ENCODE measurements at regions not wholly inside any gene's neighbourhood (a gene's known extent, or its start where the extent isn't known, plus 50 kb on each side); places are given as distances from the start of the nearest gene placed in this dataset.

DNA sequence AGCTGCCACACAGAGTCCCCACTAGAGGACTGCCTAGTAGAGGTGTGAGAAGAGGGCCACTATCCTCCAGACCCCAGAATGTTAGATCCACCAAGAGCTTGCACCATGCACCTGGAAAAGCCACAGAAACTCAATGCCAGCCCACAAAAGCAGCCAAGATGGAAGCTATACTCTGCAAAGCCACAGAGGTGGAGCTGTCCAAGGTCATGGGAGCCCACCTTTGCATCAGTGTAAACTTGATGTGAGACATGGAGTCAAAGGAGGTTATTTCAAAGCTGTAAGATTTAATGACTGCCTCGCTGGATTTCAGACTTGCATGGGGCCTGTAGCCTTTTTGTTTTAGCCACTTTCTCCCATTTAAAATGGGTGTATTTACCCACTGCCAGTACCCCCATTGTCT is 1030.1 kb upstream of the GRIA3 start:
- no peak for TF ChIP-seq POLR2AphosphoS5 (IDR thresholded peaks at IDR 0.05; ENCODE audit: low read depth, low read length)
- no peak for TF ChIP-seq TAF1 (IDR thresholded peaks at IDR 0.05; ENCODE audit: borderline replicate concordance, insufficient read depth, low read length)
- TF ChIP-seq, protein P1, sequence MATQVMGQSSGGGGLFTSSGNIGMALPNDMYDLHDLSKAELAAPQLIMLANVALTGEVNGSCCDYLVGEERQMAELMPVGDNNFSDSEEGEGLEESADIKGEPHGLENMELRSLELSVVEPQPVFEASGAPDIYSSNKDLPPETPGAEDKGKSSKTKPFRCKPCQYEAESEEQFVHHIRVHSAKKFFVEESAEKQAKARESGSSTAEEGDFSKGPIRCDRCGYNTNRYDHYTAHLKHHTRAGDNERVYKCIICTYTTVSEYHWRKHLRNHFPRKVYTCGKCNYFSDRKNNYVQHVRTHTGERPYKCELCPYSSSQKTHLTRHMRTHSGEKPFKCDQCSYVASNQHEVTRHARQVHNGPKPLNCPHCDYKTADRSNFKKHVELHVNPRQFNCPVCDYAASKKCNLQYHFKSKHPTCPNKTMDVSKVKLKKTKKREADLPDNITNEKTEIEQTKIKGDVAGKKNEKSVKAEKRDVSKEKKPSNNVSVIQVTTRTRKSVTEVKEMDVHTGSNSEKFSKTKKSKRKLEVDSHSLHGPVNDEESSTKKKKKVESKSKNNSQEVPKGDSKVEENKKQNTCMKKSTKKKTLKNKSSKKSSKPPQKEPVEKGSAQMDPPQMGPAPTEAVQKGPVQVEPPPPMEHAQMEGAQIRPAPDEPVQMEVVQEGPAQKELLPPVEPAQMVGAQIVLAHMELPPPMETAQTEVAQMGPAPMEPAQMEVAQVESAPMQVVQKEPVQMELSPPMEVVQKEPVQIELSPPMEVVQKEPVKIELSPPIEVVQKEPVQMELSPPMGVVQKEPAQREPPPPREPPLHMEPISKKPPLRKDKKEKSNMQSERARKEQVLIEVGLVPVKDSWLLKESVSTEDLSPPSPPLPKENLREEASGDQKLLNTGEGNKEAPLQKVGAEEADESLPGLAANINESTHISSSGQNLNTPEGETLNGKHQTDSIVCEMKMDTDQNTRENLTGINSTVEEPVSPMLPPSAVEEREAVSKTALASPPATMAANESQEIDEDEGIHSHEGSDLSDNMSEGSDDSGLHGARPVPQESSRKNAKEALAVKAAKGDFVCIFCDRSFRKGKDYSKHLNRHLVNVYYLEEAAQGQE (IDR thresholded peaks at IDR 0.05; ENCODE audit: insufficient read depth in 1 of 2, low read depth in 2 of 2, low read length in 2 of 2): peak in 1 of 2 experiments; percentile 69; a peak in 1 of 4 replicates
- no peak for TF ChIP-seq FOXP2 (optimal IDR thresholded peaks at IDR 0.05; ENCODE audit: borderline replicate concordance, extremely low read depth, extremely low read length, insufficient read depth)

Data from PFSK-1 (cell line).